K562 (cell line): ENCODE measurements at regions not wholly inside any gene's neighbourhood (a gene's known extent, or its start where the extent isn't known, plus 50 kb on each side); places are given as distances from the start of the nearest gene placed in this dataset.

Experiments
- ATAC-seq: fragments of 200-7000 bp; cut with Tn5 transposase; 3 replicates; pipeline ENCODE4 v1.9.1; 2020; ENCODE audit warnings: moderate library complexity
- BruUV-seq: library from RNA; stranded (reverse); fragments of 400-500 nt; replicated peaks from 2 replicates; lab custom pipeline; 2021; lab: Mats Ljungman, UMichigan
- CTCF ChIA-PET: fragments of 300-600 bp; formaldehyde crosslinking; extraction: SDS; loops from one replicate; lab custom pipeline; 2021; ENCODE audit warnings: low intra/inter-chr PET ratio; lab: Yijun Ruan, JAX
- POLR2A ChIA-PET: fragments of 300-600, 350-650 bp; sonication (Branson Sonifier 250); formaldehyde crosslinking; extraction: SDS; loops from one replicate; lab custom pipeline; 2021; ENCODE audit warnings: antibody characterized with exemption, inconsistent platforms; lab: Yijun Ruan, JAX
- DNase-seq, 4 experiments: peaks; one replicate each; pipeline versions ENCODE4 v3.0.0 to v3.0.0-alpha.2; 2011 to 2018; ENCODE audit warnings: low spot score in 3 of 4, mixed read lengths in 3 of 4; ENCODE audit errors: extremely low read depth in 1 of 4
- FAIRE-seq: peaks from 2 replicates; lab custom pipeline; 2011; peaks lifted over from hg19 to GRCh38; lab: Jason Lieb, UNC
- H2AFZ ChIP-seq: 2 replicates; pipeline ENCODE4 v1.6.0; 2011; ENCODE audit warnings: low read depth, low read length, control low read depth, inconsistent platforms
- H3K27ac ChIP-seq: fragments of 200-600 bp; 3 replicates; pipeline ENCODE4 v1.8.0; 2011; ENCODE audit warnings: low read depth, mild to moderate bottlenecking, control low read depth, inconsistent platforms, low read length, moderate library complexity, mixed read lengths; ENCODE audit errors: extremely low read depth
- H3K27me3 ChIP-seq, 2 experiments: fragments of 300-600 bp in 1 of 2; 2 replicates in 1 of 2; 3 replicates in 1 of 2; pipeline versions ENCODE4 v1.6.0 to v1.8.0; 2011; ENCODE audit warnings: inconsistent platforms in 2 of 2, low read length in 2 of 2, mild to moderate bottlenecking in 1 of 2, mixed read lengths in 1 of 2, moderate library complexity in 1 of 2; ENCODE audit not compliant: control insufficient read depth in 2 of 2, insufficient read depth in 2 of 2
- H3K36me3 ChIP-seq: fragments of 300-600 bp; 3 replicates; pipeline ENCODE4 v1.8.0; 2011; ENCODE audit warnings: mild to moderate bottlenecking, low read length, inconsistent platforms; ENCODE audit not compliant: control insufficient read depth, insufficient read depth
- H3K4me1 ChIP-seq, 2 experiments: fragments of 200-600 bp in 1 of 2; replicated peaks in 1 of 2; 2 replicates in 1 of 2; 3 replicates in 1 of 2; pipeline versions ENCODE4 v1.5.1 to v1.8.0; 2011; ENCODE audit warnings: inconsistent platforms in 2 of 2, low read length in 2 of 2, mild to moderate bottlenecking in 1 of 2, mixed read lengths in 1 of 2, moderate library complexity in 1 of 2; ENCODE audit not compliant: control insufficient read depth in 2 of 2, insufficient read depth in 2 of 2
- H3K4me2 ChIP-seq: 2 replicates; pipeline ENCODE4 v1.6.1; 2011; ENCODE audit warnings: low read length, control low read depth, inconsistent platforms, mixed read lengths; ENCODE audit not compliant: insufficient read depth
- H3K4me3 ChIP-seq: fragments of 200-600 bp; sonication (generic), shearing (Covaris generic); 2 replicates; pipeline ENCODE4 v1.5.1; 2016; ENCODE audit warnings: control low read depth, inconsistent platforms
- H3K79me2 ChIP-seq: fragments of 200-600 bp; 3 replicates; pipeline ENCODE4 v1.8.0; 2011; ENCODE audit warnings: low read length, inconsistent platforms; ENCODE audit not compliant: control insufficient read depth, insufficient read depth
- H3K9ac ChIP-seq, 2 experiments: 2 replicates each; pipeline versions ENCODE4 v1.6.0 to v1.6.1; 2011; ENCODE audit warnings: low read depth in 2 of 2, low read length in 2 of 2, control low read depth in 1 of 2, inconsistent platforms in 1 of 2, mild to moderate bottlenecking in 1 of 2, mixed read lengths in 1 of 2; ENCODE audit not compliant: insufficient read depth in 1 of 2
- H3K9me1 ChIP-seq: one replicate; pipeline ENCODE4 v1.6.0; 2011; ENCODE audit warnings: inconsistent platforms, mild to moderate bottlenecking, low read length, moderate library complexity; ENCODE audit not compliant: control insufficient read depth, insufficient read depth
- H3K9me3 ChIP-seq: replicated peaks from 2 replicates; pipeline ENCODE4 v1.5.1; 2011; ENCODE audit warnings: low read depth, low read length, inconsistent platforms; ENCODE audit not compliant: control insufficient read depth, insufficient read depth
- H4K20me1 ChIP-seq: replicated peaks from 2 replicates; pipeline ENCODE4 v1.6.1; 2011; ENCODE audit warnings: low read length, inconsistent platforms, mixed read lengths; ENCODE audit not compliant: control insufficient read depth, insufficient read depth
- FOXJ3 ChIP-seq: sonication (generic); formaldehyde crosslinking; IDR thresholded peaks from 2 replicates; pipeline ENCODE4 v1.4.0; 2020; ENCODE audit warnings: mild to moderate bottlenecking, missing genetic modification reagents
- NONO ChIP-seq, 2 experiments: fragments of 200-400 bp in 1 of 2; fragments of 450-650 bp in 1 of 2; formaldehyde crosslinking in 1 of 2; IDR thresholded peaks; 2 replicates each; pipeline ENCODE4 v1.6.1; 2017; ENCODE audit warnings: low read depth in 2 of 2, mild to moderate bottlenecking in 2 of 2, moderate library complexity in 2 of 2, low read length in 1 of 2
- PCBP2 ChIP-seq: fragments of 200-400 bp; formaldehyde crosslinking; IDR thresholded peaks from 2 replicates; pipeline ENCODE4 v1.6.1; 2018; ENCODE audit warnings: low read length, low read depth, mild to moderate bottlenecking, moderate library complexity; ENCODE audit not compliant: poor library complexity, severe bottlenecking
- RBM17 ChIP-seq: fragments of 200-400 bp; formaldehyde crosslinking; IDR thresholded peaks from 2 replicates; pipeline ENCODE4 v1.6.1; 2017; ENCODE audit warnings: low read depth, mild to moderate bottlenecking, low read length, borderline replicate concordance
- RBM39 ChIP-seq: fragments of 200-400 bp; formaldehyde crosslinking; optimal IDR thresholded peaks from 2 replicates; pipeline ENCODE3; 2018; ENCODE audit warnings: low read depth, low read length
- SMARCA5 ChIP-seq: fragments of 450-650 bp; IDR thresholded peaks from 2 replicates; pipeline ENCODE4 v1.6.1; 2016
- SMC3 ChIP-seq: conservative IDR thresholded peaks from 2 replicates; pipeline ENCODE4 v1.6.1; 2011; ENCODE audit warnings: low read depth, low read length, improper control_type of control experiment; ENCODE audit not compliant: insufficient read depth
- TAF7 ChIP-seq: fragments of 450-650 bp; IDR thresholded peaks from 2 replicates; pipeline ENCODE4 v1.6.1; 2016; ENCODE audit warnings: missing genetic modification characterization, missing compliant biosample characterization
- ZKSCAN1 ChIP-seq: fragments of 150-350 bp; IDR thresholded peaks from 2 replicates; pipeline ENCODE4 v1.6.1; 2016; ENCODE audit warnings: low read depth, low read length
- ZNF143 ChIP-seq: sonication (generic); formaldehyde crosslinking; IDR thresholded peaks from 2 replicates; pipeline ENCODE4 v1.9.0; 2022; ENCODE audit warnings: mild to moderate bottlenecking, missing genetic modification reagents
- WGBS: fragments of 100-300 bp; shearing (Covaris generic); methylation state at CpG from one replicate; pipeline ENCODE4 v1.1.6; 2016; ENCODE audit warnings: low coverage, mixed read lengths; ENCODE audit not compliant: insufficient coverage; ENCODE audit errors: missing lambda C conversion rate; 5-methylcytosine and 5-hydroxymethylcytosine counted together
- in situ Hi-C: fragments of 300-500 bp; cut with MboI; formaldehyde crosslinking; loops from 4 replicates; pipeline ENCODE4 v1.15.0; 2018; ENCODE audit warnings: inconsistent platforms, mixed read lengths
- intact Hi-C: fragments of 100-400 bp; cut with micrococcal nuclease; formaldehyde crosslinking; loops from 2 replicates; pipeline ENCODE4 v1.14.2; 2022
- TF ChIP-seq, protein P1 (sequence below): sonication (generic); formaldehyde crosslinking; IDR thresholded peaks from 2 replicates; pipeline ENCODE4 v1.9.0; 2022; ENCODE audit warnings: mild to moderate bottlenecking, missing genetic modification reagents
- TF ChIP-seq, protein P2 (sequence below): sonication (generic); formaldehyde crosslinking; IDR thresholded peaks from 2 replicates; pipeline ENCODE4 v1.8.0; 2023; ENCODE audit warnings: mild to moderate bottlenecking, missing genetic modification reagents

DNA sequence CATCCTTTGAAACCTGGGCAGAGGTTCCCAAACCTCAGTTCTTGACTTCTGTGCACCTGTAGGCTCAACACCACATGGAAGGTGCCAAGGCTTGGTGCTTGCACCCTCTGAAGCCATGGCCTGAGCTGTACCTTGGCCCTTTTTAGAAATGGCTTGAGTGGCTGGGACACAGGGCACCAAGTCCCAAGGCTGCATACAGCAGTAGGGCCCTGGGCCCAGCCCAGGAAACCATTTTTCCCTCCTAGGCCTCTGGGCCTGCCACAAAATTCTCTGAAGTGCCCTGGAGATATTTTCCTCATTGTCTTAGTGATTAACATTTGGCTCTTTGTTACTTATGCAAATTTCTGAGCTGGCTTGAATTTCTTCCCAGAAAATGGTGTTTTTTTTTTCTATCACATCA is 65.6 kb upstream of the ACTRT2 start:
- ATAC-seq (no peak), FAIRE-seq (no peak)
- no TSS peak for BruUV-seq
- Histone ChIP-seq H4K20me1 (no peaks in the 10 kb centered on the region), H3K9ac (no peak overlapping the region), H2AFZ (no peak overlapping the region), H3K79me2 (no peaks in the 10 kb centered on the region), H3K27ac (no peak overlapping the region), H3K27me3 (peaks cover 0 to 5% of the 10 kb centered on the region in 2 experiments; a peak in 2 of 5 replicates), H3K9me3 (no peaks in the 10 kb centered on the region; the same call in 1 of the 2 replicates), H3K4me2 (no peak overlapping the region)
- POLR2A ChIA-PET = no interaction called here
- in situ Hi-C loops (no loop called here), intact Hi-C loops (no loop called here)
- TF ChIP-seq NONO (IDR thresholded peaks at IDR 0.05; ENCODE audit: low read depth in 2 of 2, low read length in 1 of 2) = no peak
- TF ChIP-seq, all 486 proteins: peak for 0
- Histone ChIP-seq H3K36me3 (no peaks in the 10 kb centered on the region), H3K4me1 (no peaks in the 10 kb centered on the region), H3K4me3 (no peak overlapping the region), H3K9me1 (no peaks in the 10 kb centered on the region)
- no peak for DNase-seq
- CTCF ChIA-PET = no interaction called here

DNA sequence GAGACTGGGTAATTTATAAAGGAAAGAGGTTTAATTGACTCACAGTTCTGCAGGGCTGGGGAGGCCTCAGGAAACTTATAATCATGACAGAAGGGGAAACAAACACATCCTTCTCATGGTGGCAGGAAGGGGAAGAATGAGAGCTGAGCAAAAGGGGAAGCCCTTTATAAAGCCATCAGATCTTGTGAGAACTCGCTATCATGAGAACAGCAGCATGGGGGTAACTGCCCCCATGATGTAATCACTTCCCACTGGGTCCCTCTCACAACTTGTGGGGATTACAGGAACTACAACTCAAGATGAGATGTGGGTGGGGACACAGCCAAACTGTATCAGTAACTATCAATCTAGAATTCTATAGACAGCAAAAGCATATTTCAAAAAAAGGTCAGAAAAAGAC is 64.7 kb upstream of the ACTRT2 start:
- H3K9me3 ChIP-seq = no peaks in the 10 kb centered on the region; the same call in 1 of the 2 replicates
- intact Hi-C loops = no loop called here
- no peaks in the 10 kb centered on the region for H3K79me2 ChIP-seq
- 0% methylated on average over 1 of the region's 1 CpG for WGBS
- no peak overlapping the region for H3K27ac ChIP-seq
- in situ Hi-C loops = no loop called here
- H3K4me3 ChIP-seq = no peak overlapping the region
- ChIA-PET POLR2A (no interaction called here), CTCF (no interaction called here)
- FAIRE-seq (no peak), DNase-seq (no peak), ATAC-seq (no peak)
- no peaks in the 10 kb centered on the region for H4K20me1 ChIP-seq
- no peaks in the 10 kb centered on the region for H3K4me1 ChIP-seq
- H3K36me3 ChIP-seq = no peaks in the 10 kb centered on the region
- TF ChIP-seq PCBP2 = no peak
- TF ChIP-seq ZKSCAN1 = no peak
- TF ChIP-seq TAF7 = no peak
- no peak for TF ChIP-seq FOXJ3 (CRISPR knock-in tag)
- TF ChIP-seq, protein P1, sequence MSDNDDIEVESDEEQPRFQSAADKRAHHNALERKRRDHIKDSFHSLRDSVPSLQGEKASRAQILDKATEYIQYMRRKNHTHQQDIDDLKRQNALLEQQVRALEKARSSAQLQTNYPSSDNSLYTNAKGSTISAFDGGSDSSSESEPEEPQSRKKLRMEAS (CRISPR knock-in tag) = no peak
- TF ChIP-seq ZNF143 (CRISPR knock-in tag) = no peak
- no peak for TF ChIP-seq SMARCA5
- no peak for TF ChIP-seq RBM17
- no peak for TF ChIP-seq RBM39
- TF ChIP-seq, protein P2, sequence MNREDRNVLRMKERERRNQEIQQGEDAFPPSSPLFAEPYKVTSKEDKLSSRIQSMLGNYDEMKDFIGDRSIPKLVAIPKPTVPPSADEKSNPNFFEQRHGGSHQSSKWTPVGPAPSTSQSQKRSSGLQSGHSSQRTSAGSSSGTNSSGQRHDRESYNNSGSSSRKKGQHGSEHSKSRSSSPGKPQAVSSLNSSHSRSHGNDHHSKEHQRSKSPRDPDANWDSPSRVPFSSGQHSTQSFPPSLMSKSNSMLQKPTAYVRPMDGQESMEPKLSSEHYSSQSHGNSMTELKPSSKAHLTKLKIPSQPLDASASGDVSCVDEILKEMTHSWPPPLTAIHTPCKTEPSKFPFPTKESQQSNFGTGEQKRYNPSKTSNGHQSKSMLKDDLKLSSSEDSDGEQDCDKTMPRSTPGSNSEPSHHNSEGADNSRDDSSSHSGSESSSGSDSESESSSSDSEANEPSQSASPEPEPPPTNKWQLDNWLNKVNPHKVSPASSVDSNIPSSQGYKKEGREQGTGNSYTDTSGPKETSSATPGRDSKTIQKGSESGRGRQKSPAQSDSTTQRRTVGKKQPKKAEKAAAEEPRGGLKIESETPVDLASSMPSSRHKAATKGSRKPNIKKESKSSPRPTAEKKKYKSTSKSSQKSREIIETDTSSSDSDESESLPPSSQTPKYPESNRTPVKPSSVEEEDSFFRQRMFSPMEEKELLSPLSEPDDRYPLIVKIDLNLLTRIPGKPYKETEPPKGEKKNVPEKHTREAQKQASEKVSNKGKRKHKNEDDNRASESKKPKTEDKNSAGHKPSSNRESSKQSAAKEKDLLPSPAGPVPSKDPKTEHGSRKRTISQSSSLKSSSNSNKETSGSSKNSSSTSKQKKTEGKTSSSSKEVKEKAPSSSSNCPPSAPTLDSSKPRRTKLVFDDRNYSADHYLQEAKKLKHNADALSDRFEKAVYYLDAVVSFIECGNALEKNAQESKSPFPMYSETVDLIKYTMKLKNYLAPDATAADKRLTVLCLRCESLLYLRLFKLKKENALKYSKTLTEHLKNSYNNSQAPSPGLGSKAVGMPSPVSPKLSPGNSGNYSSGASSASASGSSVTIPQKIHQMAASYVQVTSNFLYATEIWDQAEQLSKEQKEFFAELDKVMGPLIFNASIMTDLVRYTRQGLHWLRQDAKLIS (CRISPR knock-in tag) = no peak
- no peak for TF ChIP-seq SMC3
- no peaks in the 10 kb centered on the region for H3K27me3 ChIP-seq
- no TSS peak for BruUV-seq
- H2AFZ ChIP-seq = no peak overlapping the region
- H3K9me1 ChIP-seq = no peaks in the 10 kb centered on the region
- no peak overlapping the region for H3K4me2 ChIP-seq
- no peak overlapping the region for H3K9ac ChIP-seq
